ENCODE measurements at regions not wholly inside any gene's neighbourhood (a gene's known extent, or its start where the extent isn't known, plus 50 kb on each side); places are given as distances from the start of the nearest gene placed in this dataset.
"Not testable (repeated sequence)": the region's sequence is repeated elsewhere in the genome, so short reads cannot be mapped to it uniquely, and the experiment has no call there.

DNA sequence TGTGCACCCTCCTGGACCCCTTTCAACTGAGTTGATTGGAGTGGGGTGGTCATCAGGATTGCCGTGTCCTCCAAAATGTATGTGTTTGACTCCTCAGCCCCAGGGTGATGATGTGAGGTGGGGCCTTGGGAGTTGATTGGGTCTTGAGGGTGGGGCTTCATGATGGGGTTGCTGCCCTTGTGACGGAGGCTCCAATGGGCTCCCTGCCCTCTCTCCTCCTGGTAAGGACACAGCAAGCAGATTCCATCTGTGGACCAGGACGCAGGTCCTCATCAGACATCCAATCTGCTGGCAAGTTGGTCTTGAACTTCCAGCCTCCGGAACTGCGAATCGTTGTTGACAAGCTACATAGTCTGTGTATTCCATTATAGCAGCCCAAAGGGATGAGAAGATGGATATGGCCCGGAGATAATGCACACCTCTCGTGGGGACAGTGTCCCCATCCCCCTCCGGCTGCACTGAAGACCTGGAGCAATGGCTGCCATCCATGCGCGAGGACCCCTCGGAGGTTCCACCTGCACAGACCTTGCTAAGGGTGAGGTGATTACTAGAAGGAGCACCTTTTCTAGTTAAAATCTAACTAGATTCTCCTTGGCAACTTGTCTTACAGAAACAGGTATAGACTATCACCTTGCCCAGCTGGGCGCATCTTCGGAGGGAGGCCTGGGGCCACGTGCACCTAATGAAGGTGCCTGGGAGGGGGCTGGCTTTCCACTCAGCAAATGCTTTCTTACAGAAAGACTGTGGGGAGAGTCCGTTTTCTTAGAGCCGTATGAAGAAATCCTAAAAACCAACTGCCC is 75.7 kb upstream of the IRX4 start:
- DNase-seq (ENCODE audit: low spot score) = no peak

DNA sequence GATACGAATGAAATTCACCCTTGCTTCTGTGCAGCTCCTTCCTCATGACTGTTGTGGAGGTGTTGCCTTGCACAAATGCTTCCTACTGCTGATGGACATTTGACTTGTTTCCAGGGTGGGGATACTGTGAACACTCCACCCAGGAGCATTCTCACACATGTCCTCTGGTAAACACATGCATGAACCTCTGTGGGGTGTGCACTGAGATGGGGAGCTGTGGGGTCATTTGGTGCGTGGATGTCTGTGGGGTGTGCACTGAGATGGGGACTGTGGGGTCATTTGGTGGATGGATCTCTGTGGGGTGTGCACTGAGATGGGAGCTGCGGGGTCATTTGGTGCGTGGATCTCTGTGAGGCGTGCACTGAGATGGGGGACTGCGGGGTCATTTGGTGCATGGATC is 72.9 kb upstream of the IRX4 start:
- no peak for DNase-seq (ENCODE audit: low spot score)

DNA sequence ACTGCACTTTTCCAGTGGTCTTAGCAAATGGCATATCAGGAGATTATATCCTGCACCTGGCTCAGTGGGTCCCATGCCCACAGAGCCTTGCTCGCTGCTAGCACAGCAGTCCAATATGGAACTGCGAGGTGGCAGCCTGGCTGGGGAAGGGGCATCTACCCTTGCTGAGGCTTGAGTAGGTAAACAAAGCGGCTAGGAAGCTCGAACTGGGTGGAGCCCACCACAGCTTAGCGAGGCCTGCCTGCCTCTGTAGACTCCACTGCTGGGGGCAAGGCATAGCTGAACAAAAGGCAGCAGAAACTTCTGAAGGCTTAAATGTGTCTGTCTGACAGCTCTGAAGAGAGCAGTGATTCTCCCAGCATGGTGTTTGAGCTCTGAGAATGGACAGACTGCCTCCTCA is 71.0 kb upstream of the IRX4 start:
- DNase-seq (ENCODE audit: low spot score) = not testable (repeated sequence)

DNA sequence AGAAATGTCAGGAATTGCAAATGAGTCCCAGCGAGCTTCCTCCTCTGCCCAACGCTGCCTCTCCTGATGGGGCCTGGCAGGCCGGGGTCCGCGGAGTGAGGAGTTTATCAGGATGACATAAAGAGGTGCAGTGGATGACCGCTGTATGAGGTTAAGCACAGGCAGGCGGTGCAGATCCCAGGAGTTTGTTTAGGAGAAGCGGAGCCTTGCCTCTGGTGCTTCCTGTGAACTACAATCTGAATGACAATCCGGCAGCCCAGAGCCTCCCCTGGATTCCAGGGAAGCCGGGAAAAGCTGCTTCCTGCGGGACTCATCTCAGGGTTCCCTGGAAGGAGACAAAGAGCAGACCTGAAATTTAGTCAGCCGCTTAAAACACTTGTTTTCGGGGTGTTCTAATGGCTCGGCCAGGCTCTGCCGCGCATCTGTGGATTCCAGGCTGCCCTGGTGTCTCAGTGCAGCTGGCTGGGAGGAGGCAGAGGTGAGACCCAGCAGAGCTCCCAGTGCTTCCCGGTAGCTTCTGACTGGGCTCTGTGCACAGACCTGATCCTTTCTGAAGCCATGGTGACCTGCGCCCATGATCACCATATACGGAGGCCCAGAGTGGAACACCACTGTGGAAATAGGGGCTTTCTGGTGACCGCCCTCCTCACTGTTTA is 69.8 kb upstream of the IRX4 start:
- DNase-seq (ENCODE audit: low spot score) = no peak

DNA sequence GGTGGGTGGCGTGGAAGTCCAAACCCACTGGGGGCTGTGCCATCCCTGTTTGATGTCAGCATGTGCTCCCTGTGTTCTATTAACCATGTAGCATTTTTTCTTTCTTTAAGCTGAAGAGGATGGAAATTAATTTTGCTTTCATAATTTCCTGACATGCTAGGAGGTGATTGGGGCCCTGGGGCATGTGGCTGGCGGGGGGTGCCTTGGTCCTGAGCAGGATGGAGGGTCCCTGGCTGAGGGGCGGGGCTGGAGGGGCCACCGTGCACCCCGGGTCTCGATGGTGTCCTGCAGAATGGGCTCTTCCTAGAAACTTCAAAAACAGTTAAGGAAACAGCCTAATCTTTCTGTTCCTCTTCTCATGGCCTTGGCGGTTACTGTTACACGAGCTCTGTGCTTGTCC is 69.3 kb upstream of the IRX4 start:
- DNase-seq (ENCODE audit: low spot score) = no peak

DNA sequence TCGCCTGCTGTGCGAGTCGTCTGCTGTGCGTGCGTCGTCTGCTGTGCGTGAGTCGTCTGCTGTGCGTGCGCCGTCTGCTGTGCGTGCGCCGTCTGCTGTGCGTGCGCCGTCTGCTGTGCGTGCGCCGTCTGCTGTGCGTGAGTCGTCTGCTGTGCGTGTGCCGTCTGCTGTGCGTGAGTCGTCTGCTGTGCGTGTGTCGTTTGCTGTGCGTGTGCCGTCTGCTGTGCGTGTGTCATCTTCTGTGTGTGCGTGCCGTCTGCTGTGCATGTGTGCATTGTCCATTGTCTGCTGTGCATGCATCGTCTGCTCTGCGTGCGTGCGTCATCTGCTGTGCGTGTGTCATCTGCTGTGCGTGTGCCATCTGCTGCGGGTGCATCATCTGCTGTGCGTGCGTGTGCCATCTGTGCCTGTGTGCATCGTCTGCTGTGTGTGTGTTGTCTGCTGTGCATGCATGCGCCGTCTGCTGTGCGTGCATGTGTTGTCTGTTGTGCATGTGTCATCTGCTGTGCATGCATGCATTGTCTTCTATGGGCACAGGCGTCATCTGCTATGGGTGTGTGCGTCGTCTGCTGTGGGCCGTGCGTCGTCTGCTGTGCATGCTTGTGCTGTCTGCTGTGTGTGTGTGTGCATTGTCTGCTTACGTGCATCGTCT is 68.6 kb upstream of the IRX4 start:
- DNase-seq (ENCODE audit: low spot score) = no peak

GRCh38 chr5:1950708-1951103 is 68.0 kb upstream of the IRX4 start:
- no peak for DNase-seq (ENCODE audit: low spot score)

DNA sequence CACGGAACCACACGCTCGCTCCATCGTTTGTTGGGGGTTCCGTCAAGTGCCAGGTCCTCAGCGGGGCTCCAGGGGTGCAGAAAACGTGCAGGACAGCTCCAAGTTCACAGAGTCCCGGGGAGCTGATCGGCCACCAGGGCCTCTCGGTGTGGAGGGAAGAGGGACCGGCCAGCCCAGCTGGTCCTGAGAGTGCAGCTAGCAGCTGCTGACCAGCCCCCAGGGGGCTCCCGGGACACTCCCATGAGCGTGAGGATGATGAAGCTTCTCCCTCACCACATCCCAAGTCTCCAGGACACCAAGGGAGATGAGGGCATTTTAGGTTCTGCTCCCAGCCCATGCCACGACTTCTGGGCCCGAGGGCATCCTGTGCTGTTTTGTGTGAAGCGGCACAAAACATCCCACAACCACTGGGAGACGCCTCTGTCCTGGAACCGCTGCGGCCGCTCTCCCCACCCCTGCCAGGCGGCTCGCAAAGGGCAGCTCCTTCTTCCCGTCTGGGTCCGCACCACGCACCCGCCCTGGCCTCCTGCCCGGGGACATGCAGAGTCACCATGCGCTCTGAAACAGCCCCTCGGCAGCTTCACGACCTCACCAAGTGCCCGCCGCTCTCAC is 67.5 kb upstream of the IRX4 start:
- DNase-seq (ENCODE audit: low spot score) = no peak

DNA sequence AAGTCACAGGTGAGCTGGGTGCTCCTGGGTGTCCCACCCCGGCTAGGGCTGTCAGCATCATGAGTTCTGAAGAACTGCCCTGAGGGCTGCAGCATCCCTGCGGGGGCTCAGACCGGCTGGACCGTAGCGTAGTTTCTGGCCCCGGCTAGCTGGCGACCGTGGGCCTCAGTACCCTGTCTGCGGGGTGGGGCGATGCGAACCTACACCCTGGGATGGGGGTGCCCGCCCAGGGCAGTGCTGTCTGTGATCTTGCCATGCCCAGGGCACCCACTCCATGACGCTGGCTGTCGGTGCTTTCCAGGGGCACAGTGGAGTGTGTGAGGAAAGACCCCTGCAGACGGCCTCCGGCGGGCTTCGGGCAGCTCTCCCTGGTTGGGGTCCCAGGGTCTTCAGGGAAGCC is 66.5 kb upstream of the IRX4 start:
- no peak for DNase-seq (ENCODE audit: low spot score)

DNA sequence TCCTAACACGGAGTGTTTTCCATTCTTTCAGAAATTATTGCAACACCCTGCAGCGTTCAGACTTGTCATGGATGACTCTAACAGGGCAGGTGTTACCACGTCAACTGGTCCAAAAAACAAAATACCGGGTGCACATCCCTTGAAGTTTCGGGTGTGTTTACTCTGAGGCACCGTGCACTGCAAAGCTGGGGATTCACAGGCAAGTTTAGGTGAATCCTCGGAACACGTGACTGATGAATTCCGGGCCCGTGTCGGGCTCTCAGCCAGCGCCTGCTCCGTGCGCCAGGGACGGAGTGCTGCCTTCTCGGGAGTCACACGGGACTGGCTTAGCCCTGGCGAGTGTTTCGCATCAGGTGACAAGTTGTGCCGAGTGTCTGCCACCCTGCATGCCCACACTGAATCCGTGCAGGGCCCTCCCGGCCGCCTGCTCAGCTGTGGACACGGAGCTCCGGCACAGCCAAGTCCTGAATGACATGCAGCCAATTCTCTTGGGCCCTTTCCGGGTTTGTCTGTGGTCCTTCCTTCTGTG is 66.0 kb upstream of the IRX4 start:
- DNase-seq (ENCODE audit: low spot score) = no peak

GRCh38 chr5:1948111-1948510 is 65.4 kb upstream of the IRX4 start:
- DNase-seq (ENCODE audit: low spot score) = no peak

- no peak for DNase-seq (ENCODE audit: low spot score)
Observed at GRCh38 chr5:1946776-1947175, 64.1 kb upstream of the IRX4 start.

GRCh38 chr5:1946122-1946677 is 63.5 kb upstream of the IRX4 start:
- no peak for DNase-seq (ENCODE audit: low spot score)

DNA sequence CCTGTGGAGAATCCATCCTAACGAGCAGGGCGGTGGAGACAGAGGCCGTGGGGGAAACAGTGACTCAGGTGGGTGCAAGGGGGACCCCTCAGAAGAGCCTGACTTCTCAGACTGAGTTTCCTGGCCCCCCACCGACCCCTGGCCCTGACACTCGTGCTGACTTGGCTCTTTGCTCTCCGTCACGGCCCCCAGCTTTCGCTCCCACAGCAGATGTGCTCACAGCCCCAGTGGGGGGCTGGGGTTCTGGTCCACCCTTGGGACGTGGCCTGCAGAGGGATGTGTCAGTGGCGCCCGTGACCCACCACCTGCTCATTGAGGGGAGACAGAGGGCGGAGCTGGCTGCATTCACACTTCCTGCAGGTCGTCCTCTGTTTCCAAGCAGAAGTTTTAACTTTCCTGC is 62.9 kb upstream of the IRX4 start:
- no peak for DNase-seq (ENCODE audit: low spot score)

DNA sequence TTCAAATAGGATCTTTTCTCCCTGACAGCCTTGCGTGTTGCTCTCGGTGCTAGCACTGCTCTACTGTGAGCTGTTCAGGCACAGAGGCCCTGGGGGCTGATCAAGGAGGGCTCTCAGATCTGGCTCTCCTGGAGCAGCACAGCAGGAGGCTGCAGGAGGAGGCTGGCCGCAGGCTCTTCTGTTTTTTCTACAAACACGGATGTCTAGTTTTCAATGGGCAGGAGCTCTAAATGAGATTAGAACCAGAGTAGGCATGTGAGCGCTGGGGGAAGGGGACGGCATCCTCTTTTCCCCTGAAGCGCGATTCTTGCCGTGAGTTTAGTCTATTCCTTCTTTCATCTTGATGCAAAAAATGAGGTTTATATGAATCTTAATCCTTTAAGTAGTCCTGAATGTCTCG is 61.7 kb upstream of the IRX4 start:
- DNase-seq (ENCODE audit: low spot score) = no peak

- no peak for DNase-seq (ENCODE audit: low spot score)
Observed at GRCh38 chr5:1943481-1943880, 60.8 kb upstream of the IRX4 start.

DNA sequence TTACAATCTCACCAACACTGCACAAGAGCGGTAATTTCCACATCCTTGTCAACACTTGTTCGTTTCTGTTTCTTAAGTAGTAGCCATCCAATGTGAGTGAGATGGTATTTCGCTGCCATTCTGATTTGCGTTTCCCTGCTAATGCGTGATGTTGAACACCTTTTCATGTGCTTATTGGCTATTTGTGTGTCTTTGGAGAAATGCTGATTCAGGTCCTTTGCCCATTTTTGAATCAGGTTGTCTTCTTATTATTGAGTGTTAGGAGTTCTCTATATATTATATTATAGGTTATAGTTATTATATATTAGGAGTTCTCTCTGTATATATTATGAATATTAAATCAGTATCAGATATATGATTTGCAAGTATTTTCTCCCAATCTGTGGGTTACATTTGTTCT is 59.9 kb upstream of the IRX4 start:
- no peak for DNase-seq (ENCODE audit: low spot score)

DNA sequence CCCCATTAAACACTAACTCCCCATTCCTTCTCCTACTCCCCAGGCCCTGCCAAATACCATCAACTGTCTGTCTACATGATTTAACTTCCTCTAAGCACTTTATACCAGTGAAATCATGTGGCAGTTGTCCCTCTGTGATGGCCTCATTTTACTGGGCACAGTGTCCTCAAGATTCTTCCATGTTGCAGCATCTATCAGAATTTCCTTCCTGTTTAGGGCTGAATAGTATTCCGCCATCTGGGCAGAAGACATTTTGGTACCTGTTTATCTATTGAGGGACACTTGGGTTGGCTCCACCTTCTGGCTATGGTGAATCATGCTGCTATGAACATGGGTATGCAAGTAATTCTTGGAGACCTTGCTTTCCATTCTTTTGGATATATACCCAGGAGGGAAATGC is 59.4 kb upstream of the IRX4 start:
- DNase-seq (ENCODE audit: low spot score) = no peak

- no peak for DNase-seq (ENCODE audit: low spot score)
Observed at GRCh38 chr5:1939256-1939655, 56.5 kb upstream of the IRX4 start.

DNA sequence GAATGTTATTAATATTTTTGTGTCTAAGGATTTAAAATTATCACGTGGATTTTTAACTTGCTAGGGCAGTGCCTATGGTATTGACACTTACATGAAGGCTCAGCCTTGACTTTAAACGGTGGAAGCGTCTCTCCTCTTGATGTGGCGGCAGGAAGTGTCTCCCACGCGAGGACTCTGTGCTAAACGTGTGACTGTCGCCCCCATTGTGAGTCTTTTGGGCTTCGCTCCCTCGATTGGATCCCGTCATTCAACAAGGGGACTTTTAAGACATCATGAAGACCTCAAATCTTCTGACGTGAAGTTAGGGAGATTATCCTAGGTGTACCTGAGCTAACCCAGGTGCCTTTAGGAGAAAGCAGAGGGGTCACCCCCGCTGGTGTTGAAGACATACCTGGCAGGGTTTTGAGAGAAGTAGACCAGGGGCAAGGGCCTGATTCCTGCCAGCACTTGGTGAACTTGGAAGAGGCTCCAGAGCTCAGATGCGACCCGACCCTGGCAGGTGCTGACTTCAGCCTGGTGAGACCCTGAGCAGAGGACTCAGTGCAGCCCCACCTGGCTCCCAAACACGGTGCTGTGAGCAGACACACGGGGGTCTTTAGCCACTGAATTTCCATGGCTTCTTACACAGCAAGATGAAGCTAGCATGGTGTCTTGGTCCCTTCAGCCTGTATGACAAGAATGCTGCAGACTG is 55.7 kb upstream of the IRX4 start:
- no peak for DNase-seq (ENCODE audit: low spot score)

DNA sequence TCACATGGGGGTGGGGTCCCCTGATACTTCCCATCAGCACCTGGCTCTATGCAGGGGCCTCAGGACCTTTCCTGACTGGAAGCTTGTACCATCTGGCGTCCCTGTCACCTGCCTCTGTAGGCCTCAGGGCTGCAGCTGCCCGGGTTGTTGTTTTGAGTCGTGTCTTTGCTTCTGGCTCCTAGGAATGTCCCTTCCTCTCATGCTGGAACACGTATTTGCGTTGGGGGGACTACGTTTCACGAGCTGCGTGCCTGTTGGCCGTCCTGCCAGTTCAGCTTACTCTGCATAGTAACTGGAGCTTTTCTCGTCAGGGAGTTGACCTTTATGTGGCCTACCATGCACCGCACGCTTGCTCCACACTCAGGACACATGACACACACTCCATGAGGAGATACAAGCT is 54.9 kb upstream of the IRX4 start:
- no peak for DNase-seq (ENCODE audit: low spot score)

DNA sequence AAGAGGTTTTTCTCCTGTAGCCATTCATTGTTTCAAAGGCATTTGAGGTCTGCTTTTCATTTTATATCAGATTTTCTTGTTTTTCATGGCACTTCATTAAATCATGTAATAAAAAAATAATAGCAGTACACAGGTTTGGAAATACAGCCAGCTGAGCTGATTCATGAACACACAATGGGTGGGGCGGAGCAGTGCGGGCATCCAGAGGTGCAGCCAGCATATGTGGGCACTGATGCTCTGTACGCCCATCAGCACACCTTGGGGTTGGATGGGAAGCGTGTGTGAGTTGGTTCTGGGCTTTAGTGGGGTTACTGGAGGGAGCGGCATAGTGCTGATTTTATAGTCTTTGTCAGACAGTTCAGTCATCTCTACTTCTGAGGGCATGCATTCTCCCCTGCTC is 54.2 kb upstream of the IRX4 start:
- DNase-seq (ENCODE audit: low spot score) = no peak
